ENCODE measurements at regions not wholly inside any gene's neighbourhood (a gene's known extent, or its start where the extent isn't known, plus 50 kb on each side); places are given as distances from the start of the nearest gene placed in this dataset.
A peak's percentile ranks its signal among the peaks of the same experiment; 100 is the strongest.

DNA sequence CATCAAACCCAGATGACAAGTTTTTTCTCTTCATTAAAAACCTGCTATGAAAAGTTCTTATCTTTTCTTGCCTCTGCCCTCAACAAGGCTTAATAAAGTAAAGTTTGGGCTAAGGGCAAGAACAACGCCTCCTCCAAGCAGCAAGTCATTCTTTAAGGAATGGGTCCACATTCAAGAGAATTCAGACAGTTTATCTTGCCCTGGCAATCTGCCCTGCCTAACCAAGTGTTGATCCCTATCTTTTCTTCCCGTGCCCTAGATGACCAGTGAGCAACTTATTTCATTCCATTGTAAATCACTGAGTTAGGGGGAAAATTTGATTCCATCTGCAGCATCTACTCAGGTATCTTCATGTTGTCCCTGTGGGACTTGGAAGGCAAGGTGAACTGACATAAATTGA is 370.3 kb upstream of the DPPA4 start:
- ATAC-seq (no peak), DNase-seq (ENCODE audit: low spot score) (no peak)
- CTCF ChIA-PET, result no interaction called here
- Mint-ChIP-seq H3K36me3 (peaks cover 15% of the 10 kb centered on the region), H3K4me1 (peaks cover 8% of the 10 kb centered on the region), H3K27ac (no peak overlapping the region), H3K9me3 (peaks cover 30% of the 10 kb centered on the region), H3K27me3 (ENCODE audit: low read depth) (no peaks in the 10 kb centered on the region; the same call in 1 of the 2 replicates), H3K4me3 (no peak overlapping the region)
- TF ChIP-seq ZNF396 (CRISPR knock-in tag; IDR thresholded peaks at IDR 0.05; ENCODE audit: borderline replicate concordance) (no peak), ZNF121 (CRISPR knock-in tag; IDR thresholded peaks at IDR 0.05) (no peak), TCF7 (CRISPR knock-in tag; IDR thresholded peaks at IDR 0.05; ENCODE audit: low read depth) (no peak), SOX15 (CRISPR knock-in tag; IDR thresholded peaks at IDR 0.05) (no peak), RELA (CRISPR knock-in tag; IDR thresholded peaks at IDR 0.05; ENCODE audit: borderline replicate concordance) (no peak), ZBTB21 (CRISPR knock-in tag; IDR thresholded peaks at IDR 0.05; ENCODE audit: borderline replicate concordance) (no peak), CBFB (CRISPR knock-in tag; IDR thresholded peaks at IDR 0.05; ENCODE audit: low read depth) (no peak), ESRRA (CRISPR knock-in tag; IDR thresholded peaks at IDR 0.05; ENCODE audit: borderline replicate concordance) (no peak), ZNF317 (CRISPR knock-in tag; IDR thresholded peaks at IDR 0.05; ENCODE audit: borderline replicate concordance, low read depth) (no peak), ZNF138 (CRISPR knock-in tag; conservative IDR thresholded peaks at IDR 0.05) (no peak), CREM (CRISPR knock-in tag; IDR thresholded peaks at IDR 0.05) (no peak), PRRX2 (CRISPR knock-in tag; IDR thresholded peaks at IDR 0.05) (no peak), HMGA2 (CRISPR knock-in tag; IDR thresholded peaks at IDR 0.05) (no peak), MXD4 (CRISPR knock-in tag; IDR thresholded peaks at IDR 0.05; ENCODE audit: borderline replicate concordance) (no peak), ZNF219 (CRISPR knock-in tag; IDR thresholded peaks at IDR 0.05; ENCODE audit: borderline replicate concordance) (no peak), SP1 (CRISPR knock-in tag; conservative IDR thresholded peaks at IDR 0.05) (no peak), TP53 (CRISPR knock-in tag; IDR thresholded peaks at IDR 0.05) (no peak)
- TF ChIP-seq, protein P1, sequence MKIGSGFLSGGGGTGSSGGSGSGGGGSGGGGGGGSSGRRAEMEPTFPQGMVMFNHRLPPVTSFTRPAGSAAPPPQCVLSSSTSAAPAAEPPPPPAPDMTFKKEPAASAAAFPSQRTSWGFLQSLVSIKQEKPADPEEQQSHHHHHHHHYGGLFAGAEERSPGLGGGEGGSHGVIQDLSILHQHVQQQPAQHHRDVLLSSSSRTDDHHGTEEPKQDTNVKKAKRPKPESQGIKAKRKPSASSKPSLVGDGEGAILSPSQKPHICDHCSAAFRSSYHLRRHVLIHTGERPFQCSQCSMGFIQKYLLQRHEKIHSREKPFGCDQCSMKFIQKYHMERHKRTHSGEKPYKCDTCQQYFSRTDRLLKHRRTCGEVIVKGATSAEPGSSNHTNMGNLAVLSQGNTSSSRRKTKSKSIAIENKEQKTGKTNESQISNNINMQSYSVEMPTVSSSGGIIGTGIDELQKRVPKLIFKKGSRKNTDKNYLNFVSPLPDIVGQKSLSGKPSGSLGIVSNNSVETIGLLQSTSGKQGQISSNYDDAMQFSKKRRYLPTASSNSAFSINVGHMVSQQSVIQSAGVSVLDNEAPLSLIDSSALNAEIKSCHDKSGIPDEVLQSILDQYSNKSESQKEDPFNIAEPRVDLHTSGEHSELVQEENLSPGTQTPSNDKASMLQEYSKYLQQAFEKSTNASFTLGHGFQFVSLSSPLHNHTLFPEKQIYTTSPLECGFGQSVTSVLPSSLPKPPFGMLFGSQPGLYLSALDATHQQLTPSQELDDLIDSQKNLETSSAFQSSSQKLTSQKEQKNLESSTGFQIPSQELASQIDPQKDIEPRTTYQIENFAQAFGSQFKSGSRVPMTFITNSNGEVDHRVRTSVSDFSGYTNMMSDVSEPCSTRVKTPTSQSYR (CRISPR knock-in tag; IDR thresholded peaks at IDR 0.05), result no peak
- TF ChIP-seq, protein P2, sequence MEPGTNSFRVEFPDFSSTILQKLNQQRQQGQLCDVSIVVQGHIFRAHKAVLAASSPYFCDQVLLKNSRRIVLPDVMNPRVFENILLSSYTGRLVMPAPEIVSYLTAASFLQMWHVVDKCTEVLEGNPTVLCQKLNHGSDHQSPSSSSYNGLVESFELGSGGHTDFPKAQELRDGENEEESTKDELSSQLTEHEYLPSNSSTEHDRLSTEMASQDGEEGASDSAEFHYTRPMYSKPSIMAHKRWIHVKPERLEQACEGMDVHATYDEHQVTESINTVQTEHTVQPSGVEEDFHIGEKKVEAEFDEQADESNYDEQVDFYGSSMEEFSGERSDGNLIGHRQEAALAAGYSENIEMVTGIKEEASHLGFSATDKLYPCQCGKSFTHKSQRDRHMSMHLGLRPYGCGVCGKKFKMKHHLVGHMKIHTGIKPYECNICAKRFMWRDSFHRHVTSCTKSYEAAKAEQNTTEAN (CRISPR knock-in tag; IDR thresholded peaks at IDR 0.05), result no peak
- TF ChIP-seq, protein P3, sequence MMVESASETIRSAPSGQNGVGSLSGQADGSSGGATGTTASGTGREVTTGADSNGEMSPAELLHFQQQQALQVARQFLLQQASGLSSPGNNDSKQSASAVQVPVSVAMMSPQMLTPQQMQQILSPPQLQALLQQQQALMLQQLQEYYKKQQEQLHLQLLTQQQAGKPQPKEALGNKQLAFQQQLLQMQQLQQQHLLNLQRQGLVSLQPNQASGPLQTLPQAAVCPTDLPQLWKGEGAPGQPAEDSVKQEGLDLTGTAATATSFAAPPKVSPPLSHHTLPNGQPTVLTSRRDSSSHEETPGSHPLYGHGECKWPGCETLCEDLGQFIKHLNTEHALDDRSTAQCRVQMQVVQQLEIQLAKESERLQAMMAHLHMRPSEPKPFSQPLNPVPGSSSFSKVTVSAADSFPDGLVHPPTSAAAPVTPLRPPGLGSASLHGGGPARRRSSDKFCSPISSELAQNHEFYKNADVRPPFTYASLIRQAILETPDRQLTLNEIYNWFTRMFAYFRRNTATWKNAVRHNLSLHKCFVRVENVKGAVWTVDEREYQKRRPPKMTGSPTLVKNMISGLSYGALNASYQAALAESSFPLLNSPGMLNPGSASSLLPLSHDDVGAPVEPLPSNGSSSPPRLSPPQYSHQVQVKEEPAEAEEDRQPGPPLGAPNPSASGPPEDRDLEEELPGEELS (CRISPR knock-in tag; IDR thresholded peaks at IDR 0.05), result no peak
- POLR2A ChIA-PET, result no interaction called here

DNA sequence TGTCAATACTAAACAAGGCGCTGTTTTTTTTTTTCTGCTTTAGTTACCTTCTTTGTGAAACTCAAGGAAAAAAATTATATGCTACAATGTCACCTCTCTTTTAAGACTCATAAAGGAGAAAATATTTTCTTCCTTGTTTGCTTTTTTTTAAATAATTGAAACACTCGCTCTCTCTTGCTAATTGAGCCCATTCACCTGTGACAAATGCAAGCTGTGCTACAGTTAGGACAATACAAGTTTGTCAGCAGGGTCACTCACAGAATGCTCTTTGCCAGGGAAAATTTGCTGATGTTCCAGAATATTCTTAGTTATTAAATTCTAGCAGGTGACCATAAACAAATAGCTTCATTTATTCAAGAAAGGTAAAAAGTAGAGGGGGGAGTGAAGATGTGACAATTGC is 375.9 kb upstream of the DPPA4 start:
- ATAC-seq (peak; percentile 51; the same call in 1 of the 2 replicates), DNase-seq (ENCODE audit: low spot score) (no peak)
- Mint-ChIP-seq H3K27ac (no peak overlapping the region), H3K9me3 (peaks cover 24% of the 10 kb centered on the region), H3K27me3 (ENCODE audit: low read depth) (no peaks in the 10 kb centered on the region; the same call in 1 of the 2 replicates), H3K4me3 (no peak overlapping the region), H3K36me3 (peaks cover 15% of the 10 kb centered on the region), H3K4me1 (peaks cover 23% of the 10 kb centered on the region)
- ChIA-PET POLR2A (no interaction called here), CTCF (interaction anchor here (0.7 kb wide), 1 partner anchor 438 kb away, joined by 3 read pairs; no protein-coding TSS in a partner anchor)
- TF ChIP-seq ZNF317 (CRISPR knock-in tag; IDR thresholded peaks at IDR 0.05; ENCODE audit: borderline replicate concordance, low read depth) (no peak), JAZF1 (CRISPR knock-in tag; IDR thresholded peaks at IDR 0.05) (no peak), FOXJ3 (CRISPR knock-in tag; IDR thresholded peaks at IDR 0.05; ENCODE audit: borderline replicate concordance) (no peak), CBFB (CRISPR knock-in tag; IDR thresholded peaks at IDR 0.05; ENCODE audit: low read depth) (no peak), HMGA2 (CRISPR knock-in tag; IDR thresholded peaks at IDR 0.05) (no peak), SMAD3 (CRISPR knock-in tag; IDR thresholded peaks at IDR 0.05; ENCODE audit: borderline replicate concordance) (no peak), ELF4 (CRISPR knock-in tag; IDR thresholded peaks at IDR 0.05; ENCODE audit: low read depth) (no peak), KAT7 (CRISPR knock-in tag; IDR thresholded peaks at IDR 0.05; ENCODE audit: borderline replicate concordance) (no peak), SP1 (CRISPR knock-in tag; conservative IDR thresholded peaks at IDR 0.05) (no peak)
- TF ChIP-seq, protein P4, sequence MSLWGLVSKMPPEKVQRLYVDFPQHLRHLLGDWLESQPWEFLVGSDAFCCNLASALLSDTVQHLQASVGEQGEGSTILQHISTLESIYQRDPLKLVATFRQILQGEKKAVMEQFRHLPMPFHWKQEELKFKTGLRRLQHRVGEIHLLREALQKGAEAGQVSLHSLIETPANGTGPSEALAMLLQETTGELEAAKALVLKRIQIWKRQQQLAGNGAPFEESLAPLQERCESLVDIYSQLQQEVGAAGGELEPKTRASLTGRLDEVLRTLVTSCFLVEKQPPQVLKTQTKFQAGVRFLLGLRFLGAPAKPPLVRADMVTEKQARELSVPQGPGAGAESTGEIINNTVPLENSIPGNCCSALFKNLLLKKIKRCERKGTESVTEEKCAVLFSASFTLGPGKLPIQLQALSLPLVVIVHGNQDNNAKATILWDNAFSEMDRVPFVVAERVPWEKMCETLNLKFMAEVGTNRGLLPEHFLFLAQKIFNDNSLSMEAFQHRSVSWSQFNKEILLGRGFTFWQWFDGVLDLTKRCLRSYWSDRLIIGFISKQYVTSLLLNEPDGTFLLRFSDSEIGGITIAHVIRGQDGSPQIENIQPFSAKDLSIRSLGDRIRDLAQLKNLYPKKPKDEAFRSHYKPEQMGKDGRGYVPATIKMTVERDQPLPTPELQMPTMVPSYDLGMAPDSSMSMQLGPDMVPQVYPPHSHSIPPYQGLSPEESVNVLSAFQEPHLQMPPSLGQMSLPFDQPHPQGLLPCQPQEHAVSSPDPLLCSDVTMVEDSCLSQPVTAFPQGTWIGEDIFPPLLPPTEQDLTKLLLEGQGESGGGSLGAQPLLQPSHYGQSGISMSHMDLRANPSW (CRISPR knock-in tag; conservative IDR thresholded peaks at IDR 0.05; ENCODE audit: low read depth), result no peak
- TF ChIP-seq, protein P5, sequence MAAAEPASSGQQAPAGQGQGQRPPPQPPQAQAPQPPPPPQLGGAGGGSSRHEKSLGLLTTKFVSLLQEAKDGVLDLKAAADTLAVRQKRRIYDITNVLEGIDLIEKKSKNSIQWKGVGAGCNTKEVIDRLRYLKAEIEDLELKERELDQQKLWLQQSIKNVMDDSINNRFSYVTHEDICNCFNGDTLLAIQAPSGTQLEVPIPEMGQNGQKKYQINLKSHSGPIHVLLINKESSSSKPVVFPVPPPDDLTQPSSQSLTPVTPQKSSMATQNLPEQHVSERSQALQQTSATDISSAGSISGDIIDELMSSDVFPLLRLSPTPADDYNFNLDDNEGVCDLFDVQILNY (CRISPR knock-in tag; IDR thresholded peaks at IDR 0.05), result no peak

Measured in WTC11 (cell line).